ENCODE measurements at regions not wholly inside any gene's neighbourhood (a gene's known extent, or its start where the extent isn't known, plus 50 kb on each side); places are given as distances from the start of the nearest gene placed in this dataset.
A peak's percentile ranks its signal among the peaks of the same experiment; 100 is the strongest.

DNA sequence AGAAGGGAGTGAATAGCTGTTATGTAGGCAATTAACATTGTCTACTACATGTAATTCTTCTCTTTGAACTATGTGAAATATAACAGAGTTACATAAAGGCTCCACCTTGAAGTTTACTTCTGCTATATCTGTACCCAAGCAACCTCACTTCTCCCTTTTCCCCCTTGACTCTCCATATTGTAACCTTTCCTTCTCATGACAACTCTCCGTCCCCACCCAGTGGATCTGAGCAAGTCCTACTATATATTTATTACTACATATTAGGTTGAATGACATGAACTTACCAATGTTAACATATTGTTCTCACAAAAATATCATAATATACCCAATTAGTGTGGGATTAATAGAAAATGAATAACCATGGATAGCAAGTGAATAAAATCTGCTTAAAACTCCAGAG, 93.2 kb upstream of the ATP8A1 start:
- DNase-seq (ENCODE audit: low spot score) = peak; percentile 34

DNA sequence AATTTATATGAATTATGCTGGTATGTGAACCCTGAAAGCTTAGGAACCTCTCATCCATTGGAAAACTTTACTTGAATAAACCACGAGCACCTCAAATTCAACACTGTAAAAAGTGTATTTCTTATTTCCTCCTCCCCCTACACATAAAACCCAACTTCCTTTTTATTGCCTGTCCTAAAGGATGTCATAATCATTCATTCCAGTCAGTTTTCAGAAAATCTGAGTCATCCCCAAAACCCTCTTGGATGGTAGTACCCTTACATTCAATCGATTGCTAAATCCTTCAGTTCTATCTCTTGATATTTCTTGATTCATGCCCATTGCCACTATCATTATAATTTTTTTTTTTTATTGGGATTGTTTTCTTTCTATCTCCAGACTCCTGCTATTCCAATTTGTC, 91.1 kb upstream of the ATP8A1 start:
- no peak for DNase-seq (ENCODE audit: low spot score)

DNA sequence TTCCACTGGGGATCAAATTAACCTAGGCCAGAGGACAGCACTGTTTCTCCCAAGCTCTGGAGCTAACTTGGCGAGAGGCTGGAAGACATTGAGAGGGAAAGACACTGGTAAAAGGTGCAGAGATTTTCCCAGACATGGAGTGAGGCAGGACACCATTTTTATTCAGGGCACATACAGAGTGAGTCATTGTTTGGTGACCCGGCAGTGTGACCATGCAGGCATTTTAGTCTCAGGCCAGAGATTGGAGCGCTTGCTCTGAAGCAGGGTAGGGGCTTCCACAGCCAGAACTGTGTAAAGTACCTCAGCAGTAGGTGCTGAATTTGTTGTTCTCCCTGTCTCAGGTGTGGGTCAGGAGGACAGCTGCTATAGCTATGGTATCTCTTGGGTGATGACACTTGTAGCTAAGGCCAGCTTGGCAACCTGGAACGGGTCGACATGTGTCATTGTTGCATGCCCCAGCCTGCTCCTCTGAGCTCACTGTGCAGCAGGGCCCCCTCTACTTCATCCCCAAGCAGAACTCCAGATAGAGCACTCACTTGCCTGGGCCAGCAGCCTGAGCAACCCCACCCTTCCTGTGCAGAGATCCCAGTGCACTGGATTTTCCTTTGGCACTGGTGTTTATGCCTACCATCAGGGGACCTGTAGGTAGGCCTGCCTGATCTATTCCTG, 79.8 kb upstream of the ATP8A1 start:
- no peak for DNase-seq (ENCODE audit: low spot score)

DNA sequence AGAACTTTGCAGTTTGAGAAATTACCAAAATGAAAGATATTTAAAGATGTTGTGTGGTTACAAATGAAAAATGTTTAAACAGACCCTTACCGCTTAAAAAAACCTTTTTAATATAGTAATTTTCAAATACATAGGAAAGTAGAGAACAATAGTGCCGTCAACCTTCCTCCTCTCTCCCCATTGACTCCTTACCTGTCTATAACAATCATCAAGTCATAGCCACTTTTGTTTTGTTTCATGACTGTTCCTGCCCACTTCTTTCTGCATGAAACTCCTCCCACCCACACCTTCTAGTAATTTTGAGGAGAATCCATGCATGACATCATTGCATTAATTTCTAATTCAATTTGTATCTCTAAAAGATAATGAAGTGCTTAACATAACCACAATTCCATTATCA, 76.5 kb upstream of the ATP8A1 start:
- no peak for DNase-seq (ENCODE audit: low spot score)

DNA sequence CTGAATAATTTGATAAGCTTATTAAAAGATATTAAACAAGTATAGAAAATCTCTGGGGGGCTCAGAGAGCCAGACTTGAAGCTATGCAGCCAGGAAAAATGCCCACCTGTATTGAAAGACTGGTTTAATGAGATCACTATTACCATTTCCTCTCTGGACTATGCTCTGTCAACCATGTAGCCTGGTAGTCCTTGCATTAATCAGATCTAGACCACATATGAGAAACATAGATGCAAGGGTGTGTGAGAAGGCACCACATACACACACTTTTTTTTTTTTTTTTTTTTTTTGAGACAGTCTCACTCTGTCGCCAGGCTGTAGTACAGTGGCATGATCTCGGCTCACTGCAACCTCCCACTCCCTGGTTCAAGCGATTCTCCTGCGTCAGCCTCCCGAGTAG, 75.9 kb upstream of the ATP8A1 start:
- DNase-seq (ENCODE audit: low spot score) = no peak

DNA sequence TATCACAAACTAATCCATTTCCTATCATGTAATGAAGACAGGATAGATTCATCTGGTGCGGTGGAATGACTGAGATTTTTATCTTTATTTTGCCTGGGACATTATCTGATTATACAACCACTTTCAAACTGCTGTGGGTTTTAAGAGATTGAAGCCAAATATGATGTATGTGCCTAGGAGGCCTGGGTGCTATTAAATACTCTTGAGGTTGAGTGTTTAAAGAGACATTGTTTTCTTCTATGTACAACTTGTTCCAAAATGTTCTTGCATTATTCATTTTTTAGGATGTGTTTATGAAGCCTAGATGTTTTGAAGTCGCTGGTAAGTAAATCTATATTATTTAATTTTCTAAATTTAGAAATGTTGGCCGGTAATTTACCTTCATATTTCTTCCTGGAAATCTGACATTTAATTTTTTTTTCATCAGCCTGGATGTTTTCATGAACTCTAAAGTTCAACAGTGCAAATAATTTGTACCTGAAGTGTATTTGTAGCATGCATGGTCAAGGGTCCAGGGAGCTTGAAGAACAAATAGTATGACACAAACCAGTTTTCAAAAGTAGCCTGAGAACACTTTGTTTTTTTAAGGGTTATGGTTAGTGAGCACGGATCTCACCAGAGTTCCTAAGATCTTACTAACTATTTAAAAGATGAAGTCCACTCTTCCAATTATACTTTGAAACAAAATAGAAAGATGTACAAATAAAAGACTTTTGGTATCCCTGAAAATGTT, 72.8 kb upstream of the ATP8A1 start:
- peak; percentile 72 for DNase-seq (ENCODE audit: low spot score)

DNA sequence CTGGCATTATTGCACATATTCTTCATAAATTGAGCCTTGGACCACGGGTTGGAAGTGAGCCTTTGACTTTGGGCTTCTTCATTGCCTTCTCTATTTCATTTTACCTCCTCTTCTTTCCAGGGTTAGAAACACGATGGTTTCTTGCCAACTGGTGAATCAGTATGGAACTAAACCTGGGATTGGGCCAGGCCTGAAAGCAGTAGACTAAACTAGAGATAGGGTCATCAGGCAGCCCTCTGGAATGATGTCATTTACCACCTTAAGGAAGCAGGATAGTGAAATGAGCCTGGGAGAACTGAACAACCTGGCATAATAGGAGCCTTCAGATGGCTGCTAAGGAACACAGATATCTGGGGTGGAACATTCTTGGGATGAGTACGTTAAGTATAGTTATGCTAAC, 67.5 kb upstream of the ATP8A1 start:
- no peak for DNase-seq (ENCODE audit: low spot score)

DNA sequence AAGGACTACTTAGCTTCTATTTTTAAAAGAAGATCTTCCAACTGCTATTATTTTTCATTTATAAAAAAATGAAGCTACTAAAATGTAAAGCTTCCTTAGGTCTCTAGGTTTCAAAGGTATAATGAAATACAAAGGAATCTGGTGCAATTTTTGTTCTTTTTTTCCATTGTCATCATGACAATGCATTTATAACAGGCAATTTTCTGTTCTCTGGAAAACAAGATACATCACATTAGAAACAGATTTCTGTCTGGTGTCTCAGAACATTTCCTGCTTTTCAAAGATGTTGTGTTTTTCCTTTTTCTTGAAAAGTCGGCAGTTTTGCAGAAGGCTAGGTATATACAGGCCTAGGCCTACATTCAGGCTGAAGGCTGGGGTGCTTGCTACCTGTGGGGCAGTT, 63.6 kb upstream of the ATP8A1 start:
- no peak for DNase-seq (ENCODE audit: low spot score)

DNA sequence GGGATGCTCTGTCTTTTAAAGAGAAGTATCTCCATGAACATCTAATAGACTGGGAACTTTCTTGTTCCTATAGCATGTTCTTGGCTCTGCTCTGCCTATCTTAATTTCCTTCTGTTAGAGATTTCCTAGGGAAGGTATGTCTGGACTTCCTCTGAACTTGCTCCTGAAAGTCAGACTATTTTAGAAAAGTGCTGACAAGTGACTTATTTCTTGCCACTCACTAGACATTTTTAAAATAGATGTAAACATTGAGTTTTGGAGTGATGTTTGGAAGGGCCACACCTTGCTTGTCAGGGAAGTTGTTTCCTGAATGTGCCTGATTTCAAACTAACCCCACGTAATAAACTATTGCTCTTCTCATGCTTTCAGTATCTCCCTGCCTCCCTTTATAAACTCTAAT, 62.4 kb upstream of the ATP8A1 start:
- no peak for DNase-seq (ENCODE audit: low spot score)

DNA sequence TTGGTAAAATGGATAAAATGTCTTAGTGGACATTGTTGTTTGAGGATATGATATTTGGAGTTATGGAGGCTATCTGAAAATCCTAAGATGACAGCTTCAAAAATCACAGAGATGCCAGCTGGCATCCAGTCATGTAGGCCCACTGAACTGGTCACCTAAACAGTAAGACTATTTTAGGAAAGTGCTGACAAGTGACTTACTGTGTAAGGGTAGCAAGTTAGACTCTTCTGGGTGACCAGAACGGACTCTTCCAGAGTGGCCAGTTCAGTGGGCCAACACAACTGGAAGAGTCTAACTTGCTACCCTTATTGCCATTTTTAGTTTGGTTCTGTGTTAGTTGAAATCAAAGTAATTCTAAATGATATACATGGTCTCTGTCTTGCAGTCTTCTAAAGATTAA, 61.4 kb upstream of the ATP8A1 start:
- DNase-seq (ENCODE audit: low spot score) = no peak

DNA sequence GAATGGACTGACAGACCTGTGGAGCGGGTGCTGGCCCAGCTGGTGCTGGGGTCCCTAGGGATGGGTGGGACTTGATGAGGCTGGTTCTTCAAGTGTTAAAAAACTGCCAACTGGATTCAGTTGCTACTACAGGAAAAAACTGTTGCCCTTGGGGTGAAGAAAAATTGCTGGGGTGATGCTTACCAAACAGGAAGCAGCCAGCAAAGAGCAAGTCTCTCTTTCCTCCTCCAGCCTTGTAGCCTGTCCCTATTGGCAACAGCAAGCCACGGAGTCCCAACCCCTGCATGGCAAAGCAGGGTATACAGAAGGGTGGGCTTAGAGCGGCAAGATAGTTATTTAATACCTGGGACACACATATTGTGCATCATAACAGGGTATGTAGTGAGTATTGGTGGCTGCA, 60.1 kb upstream of the ATP8A1 start:
- DNase-seq (ENCODE audit: low spot score) = no peak

DNA sequence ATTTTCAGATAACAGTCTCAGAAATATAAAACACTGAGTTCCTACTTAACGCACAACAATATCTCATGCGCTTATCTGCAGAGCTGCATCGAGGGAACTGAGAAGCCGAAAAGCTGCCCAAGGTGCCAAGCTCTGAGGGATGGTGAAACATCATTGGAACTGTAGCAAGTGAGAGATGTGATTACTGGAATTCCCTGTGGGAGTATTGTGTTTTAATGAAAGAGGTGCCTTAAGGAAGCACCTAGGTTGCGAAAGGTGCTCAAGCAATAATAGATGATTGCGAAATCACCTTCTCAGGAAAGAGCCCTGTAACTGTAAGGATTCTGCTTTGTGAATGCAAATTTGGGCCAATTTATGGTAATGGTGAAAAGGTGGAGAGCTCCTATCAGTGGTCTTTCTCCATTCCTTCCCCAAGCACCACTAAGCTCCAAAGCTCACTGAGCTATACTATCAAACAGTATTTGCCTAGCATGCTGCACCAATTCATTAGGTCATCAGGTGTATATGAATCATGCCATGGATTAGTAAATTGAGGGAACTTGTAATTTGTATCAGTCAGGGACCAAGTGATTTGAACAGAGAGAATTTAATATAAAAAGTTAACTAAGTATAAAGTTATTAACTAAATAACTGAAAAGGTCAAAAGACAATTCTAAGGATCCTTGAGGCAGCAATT, 59.0 kb upstream of the ATP8A1 start:
- DNase-seq (ENCODE audit: low spot score) = no peak

DNA sequence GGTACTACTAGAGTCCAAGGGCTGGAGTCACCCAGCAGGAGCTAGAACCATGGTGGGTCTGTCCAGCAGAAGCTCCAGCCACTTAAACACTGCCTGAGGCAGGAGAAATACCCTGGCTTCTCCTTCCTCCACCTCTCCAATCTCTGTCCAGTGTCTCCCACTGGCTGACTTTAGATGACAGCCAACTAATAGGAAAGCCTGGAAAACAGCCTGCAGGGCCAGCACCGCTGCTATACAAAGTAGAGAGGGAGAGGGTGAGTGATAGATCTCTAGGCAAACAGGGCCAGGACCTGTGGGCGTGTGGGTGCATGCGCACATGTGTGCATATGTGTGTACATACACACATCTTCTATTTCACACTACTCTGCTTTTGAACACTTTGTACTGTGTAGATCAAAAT, 56.5 kb upstream of the ATP8A1 start:
- DNase-seq (ENCODE audit: low spot score) = peak; percentile 26

DNA sequence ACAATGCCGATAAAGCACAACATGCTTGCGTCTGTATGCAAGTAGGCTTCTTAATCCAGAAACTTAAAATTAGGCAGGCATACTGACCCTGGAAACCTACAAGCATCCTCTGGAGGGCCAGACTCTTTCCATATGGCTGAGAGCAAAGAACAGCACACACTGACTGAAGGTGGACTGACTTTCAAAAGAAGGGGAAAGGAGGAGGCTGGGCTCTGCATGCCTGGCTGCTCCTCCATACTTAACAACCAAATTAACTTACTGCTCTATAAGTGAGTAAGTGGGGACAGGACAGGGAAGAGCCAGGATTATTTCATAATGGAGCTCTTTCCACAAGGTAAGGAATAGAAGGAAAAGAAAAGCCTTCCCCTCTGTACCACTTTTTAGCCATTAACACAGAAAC, 55.9 kb upstream of the ATP8A1 start:
- peak; percentile 61 for DNase-seq (ENCODE audit: low spot score)

DNA sequence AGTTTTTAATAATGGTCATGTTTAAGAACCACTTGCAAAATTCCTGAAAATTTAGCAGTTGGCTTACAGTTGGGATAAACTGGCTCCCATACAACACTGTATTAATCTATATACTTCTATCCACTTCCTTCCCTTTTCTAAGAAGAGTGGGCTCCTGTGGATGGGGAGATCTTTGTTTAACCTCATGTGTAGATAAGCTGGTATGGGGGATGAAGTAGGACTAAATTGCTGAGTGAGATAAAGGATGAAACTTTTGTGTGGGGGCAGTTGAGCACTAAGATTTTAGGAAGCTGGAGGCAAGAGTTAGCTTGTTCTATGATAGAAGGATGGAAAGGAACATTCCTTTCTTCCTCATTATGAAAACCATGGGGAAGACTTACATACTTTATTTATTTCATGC, 54.6 kb upstream of the ATP8A1 start:
- no peak for DNase-seq (ENCODE audit: low spot score)

DNA sequence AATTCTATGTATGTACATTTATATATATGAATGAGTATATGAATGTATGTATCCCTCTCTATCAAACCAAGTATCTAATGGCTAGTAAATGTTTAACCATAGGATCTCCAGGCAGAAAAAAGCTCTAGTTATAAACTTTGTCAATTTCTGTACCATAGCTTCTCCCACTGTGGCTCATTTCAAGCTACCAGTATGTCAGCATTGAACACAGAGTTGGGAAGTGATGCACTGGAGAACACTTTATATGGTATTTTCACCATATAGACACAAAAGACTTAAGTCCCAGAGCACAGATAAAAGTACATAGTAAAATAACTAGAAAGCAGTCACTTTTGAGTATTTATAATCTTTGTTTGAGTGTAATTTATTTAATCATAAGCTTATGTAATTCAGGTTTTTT, 53.9 kb upstream of the ATP8A1 start:
- DNase-seq (ENCODE audit: low spot score) = no peak

DNA sequence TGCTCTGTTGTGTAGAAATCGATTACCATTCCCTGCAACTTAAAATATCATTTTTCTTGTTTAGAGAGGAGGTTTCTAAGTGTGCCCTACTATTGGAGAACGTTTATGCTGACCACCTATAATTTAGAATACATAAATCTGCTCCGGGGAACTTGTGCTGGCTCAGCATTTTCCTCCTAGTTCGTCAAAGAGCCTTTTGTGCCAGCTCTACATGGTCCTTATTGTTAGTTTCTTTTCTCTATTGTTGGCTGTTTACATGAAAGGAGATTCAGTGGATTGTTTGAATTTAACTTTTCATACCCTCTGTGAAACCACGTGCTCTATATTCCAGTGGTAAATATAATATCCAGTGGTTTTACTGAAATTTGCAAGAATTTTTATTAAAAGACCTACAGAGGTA, 53.4 kb upstream of the ATP8A1 start:
- DNase-seq (ENCODE audit: low spot score) = no peak

DNA sequence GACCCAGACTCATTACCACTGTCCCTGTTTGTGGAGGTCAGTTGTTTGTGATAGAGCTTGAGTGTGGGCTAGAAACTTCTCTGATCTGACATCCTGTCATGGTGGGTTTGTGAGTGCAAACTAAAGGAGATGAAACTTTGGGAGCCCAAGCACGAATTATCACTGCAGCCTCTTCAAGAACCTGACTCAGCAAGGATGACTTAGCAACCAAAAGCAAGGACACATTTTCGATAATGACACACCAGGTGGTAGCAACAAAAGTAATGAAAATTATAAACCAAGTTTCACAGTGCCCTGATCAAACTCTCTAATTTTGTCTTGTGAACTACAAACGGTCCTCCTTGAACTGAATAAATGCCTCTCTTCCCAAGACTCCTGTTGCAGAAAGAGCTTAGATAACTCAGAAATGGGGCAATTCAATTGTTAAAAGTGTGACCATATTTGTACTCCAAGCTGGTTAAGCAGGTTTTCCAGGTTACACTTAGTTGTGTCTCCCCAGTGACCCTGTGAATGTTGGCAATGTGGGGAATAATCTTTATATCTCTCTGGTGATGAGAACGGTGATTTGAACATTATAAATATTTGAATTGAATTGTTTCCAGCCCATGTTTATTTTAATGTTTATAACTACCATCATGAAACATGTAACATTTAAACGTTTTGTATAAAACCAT, 52.6 kb upstream of the ATP8A1 start:
- no peak for DNase-seq (ENCODE audit: low spot score)

DNA sequence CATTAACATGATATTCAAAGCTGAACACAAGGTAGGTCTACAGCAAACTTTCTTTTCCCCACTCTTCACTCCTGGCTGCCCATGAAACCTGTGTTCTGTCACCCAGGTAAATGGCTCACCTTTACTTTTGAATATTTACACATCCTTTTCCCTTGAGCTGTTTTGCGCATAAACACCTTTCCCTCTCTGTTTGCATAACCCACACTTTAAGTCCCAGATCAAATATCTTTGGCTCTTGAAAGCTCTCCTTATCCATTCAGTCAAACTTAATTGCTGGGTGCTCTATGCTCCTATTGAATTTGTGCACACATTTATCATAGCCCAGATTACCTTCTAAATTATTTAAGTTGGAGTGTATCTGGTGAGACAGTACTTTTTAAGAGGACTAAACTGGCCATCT, 51.7 kb upstream of the ATP8A1 start:
- DNase-seq (ENCODE audit: low spot score) = peak; percentile 6
